Type B pancreatic cell (in vitro differentiated cells): ENCODE measurements at regions not wholly inside any gene's neighbourhood (a gene's known extent, or its start where the extent isn't known, plus 50 kb on each side); places are given as distances from the start of the nearest gene placed in this dataset.
A peak's percentile ranks its signal among the peaks of the same experiment; 100 is the strongest.

Experiments used
- DNase-seq: peaks from one replicate; pipeline ENCODE4 v3.0.0; 2021; ENCODE audit warnings: mixed read lengths; ENCODE audit not compliant: unreplicated experiment; ENCODE audit errors: extremely low spot score
- H3K27ac Mint-ChIP-seq: 2 replicates; pipeline ENCODE4 v1.8.0; 2021; ENCODE audit warnings: mild to moderate bottlenecking, mixed read lengths
- H3K27me3 Mint-ChIP-seq: 2 replicates; pipeline ENCODE4 v1.8.0; 2021; ENCODE audit warnings: mixed read lengths
- H3K36me3 Mint-ChIP-seq: 2 replicates; pipeline ENCODE4 v1.8.0; 2021; ENCODE audit warnings: mixed read lengths
- H3K4me1 Mint-ChIP-seq: one replicate; pipeline ENCODE4 v1.8.0; 2021; ENCODE audit warnings: mixed read lengths; ENCODE audit not compliant: unreplicated experiment
- H3K4me3 Mint-ChIP-seq: 2 replicates; pipeline ENCODE4 v1.8.0; 2021; ENCODE audit warnings: mild to moderate bottlenecking, mixed read lengths
- H3K9me3 Mint-ChIP-seq: 2 replicates; pipeline ENCODE4 v1.8.0; 2021; ENCODE audit warnings: mixed read lengths
- TF ChIP-seq, protein P1 (sequence below): fragments of 200-600 bp; sonication (generic); conservative IDR thresholded peaks from 2 replicates; pipeline ENCODE4 v1.5.0; 2021; ENCODE audit warnings: antibody characterized with exemption, mild to moderate bottlenecking

DNA sequence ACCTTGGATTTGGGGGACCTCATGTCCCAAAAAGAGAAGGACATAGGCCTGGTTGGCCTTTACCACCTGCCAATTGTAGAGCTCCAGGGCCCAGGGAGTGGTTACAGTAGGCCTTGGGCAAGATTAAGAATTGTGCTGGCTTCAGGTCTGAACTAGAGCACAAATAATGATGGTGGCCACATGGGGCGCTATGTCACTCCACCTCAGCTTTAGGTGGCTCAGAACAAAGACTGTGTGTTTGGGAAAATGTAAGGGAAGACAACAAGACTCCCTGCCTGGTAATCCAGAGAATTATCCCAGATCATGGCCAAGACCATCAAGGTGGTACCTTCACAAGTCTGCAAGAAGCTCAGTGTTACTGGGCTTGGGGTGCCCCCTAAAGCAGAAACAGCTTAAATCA is 224.9 kb upstream of the OPRM1 start:
- H3K4me3 Mint-ChIP-seq = no peak overlapping the region
- no peak for DNase-seq
- no peaks in the 10 kb centered on the region for H3K36me3 Mint-ChIP-seq
- H3K27me3 Mint-ChIP-seq = peaks cover 53% of the 10 kb centered on the region
- no peaks in the 10 kb centered on the region for H3K4me1 Mint-ChIP-seq
- TF ChIP-seq, protein P1, sequence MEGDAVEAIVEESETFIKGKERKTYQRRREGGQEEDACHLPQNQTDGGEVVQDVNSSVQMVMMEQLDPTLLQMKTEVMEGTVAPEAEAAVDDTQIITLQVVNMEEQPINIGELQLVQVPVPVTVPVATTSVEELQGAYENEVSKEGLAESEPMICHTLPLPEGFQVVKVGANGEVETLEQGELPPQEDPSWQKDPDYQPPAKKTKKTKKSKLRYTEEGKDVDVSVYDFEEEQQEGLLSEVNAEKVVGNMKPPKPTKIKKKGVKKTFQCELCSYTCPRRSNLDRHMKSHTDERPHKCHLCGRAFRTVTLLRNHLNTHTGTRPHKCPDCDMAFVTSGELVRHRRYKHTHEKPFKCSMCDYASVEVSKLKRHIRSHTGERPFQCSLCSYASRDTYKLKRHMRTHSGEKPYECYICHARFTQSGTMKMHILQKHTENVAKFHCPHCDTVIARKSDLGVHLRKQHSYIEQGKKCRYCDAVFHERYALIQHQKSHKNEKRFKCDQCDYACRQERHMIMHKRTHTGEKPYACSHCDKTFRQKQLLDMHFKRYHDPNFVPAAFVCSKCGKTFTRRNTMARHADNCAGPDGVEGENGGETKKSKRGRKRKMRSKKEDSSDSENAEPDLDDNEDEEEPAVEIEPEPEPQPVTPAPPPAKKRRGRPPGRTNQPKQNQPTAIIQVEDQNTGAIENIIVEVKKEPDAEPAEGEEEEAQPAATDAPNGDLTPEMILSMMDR = peak; percentile 48
- peaks cover 13% of the 10 kb centered on the region for H3K9me3 Mint-ChIP-seq
- H3K27ac Mint-ChIP-seq = no peak overlapping the region

DNA sequence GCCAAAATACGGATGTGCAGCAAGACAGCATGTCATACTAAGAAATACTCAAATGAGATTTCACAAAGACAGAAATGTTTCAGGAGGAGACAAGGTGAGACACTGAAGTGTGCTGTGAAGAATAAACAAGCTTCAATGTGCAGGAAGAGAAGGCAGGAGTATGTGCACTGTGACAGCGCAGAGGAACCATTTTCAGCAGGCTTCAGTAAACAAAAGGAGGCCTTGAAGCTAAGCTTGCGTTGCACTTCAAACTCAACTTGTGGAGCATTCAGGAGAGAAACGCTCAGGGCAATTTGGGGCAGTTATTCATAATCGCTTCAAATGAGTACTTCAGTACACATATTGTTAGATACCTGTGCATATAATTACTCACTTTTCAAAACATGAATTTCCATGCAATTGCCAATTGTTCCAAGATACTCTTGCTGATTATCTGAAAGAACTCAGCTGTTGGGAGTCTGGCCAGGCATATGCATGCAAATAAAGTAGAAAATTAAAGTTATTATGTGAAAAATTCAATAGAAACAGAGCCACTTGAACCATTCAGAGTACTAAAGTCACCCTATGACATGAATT is 234.2 kb upstream of the OPRM1 start:
- Mint-ChIP-seq H3K4me3 (no peak overlapping the region), H3K36me3 (no peaks in the 10 kb centered on the region), H3K27me3 (peaks cover 32% of the 10 kb centered on the region), H3K9me3 (no peaks in the 10 kb centered on the region), H3K4me1 (no peaks in the 10 kb centered on the region), H3K27ac (no peak overlapping the region)
- no peak for DNase-seq
- TF ChIP-seq, protein P1 = no peak

DNA sequence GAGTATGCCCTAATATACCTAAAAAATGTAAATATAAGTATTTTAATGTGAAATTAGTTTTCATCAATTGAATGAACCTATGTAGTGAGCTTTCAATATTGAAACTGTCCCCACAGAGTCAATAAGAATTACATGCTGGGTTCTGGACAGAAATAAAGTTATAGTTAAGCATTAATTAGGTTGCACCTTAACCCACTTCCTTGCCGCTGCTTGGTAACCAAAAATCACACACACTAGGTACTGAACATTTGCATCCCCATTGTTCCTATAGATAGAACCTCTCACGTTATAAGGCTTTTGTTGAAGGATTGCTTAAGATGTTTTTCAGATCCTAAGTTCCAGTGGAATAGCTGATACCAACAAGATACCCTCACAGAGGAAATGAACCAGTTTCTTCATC is 237.1 kb upstream of the OPRM1 start:
- H3K9me3 Mint-ChIP-seq = no peaks in the 10 kb centered on the region
- no peak overlapping the region for H3K4me3 Mint-ChIP-seq
- H3K27me3 Mint-ChIP-seq = peaks cover 32% of the 10 kb centered on the region
- no peak overlapping the region for H3K27ac Mint-ChIP-seq
- no peak for DNase-seq
- H3K36me3 Mint-ChIP-seq = no peaks in the 10 kb centered on the region
- TF ChIP-seq, protein P1 = no peak
- H3K4me1 Mint-ChIP-seq = no peaks in the 10 kb centered on the region

DNA sequence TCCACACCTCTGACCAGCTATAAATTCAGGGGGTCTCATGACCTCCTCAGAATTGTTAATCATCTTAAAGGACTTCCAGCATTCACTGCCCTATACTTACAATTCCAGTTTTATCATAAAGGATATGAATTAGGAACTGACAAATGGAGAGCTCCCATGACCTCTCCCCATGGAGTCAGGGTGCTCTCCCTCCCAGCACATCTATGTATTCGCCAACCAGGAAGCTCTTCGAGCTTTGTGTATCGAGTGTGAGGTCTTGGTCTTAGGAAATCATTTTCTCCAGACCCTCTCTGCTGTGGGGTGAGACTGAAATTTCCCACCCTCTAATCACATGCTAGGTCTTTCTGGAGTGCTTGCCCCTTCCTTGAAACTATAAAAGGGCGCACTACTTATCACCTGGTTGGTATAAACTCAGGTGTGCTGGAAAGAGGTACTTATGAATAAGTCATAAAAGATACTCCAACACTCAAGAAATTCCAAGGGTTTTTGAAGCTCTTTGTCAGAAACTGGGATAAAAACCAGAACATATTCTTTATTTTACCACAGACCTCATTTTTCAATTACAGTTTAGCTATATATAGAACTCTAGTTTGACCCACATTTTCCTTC is 238.4 kb upstream of the OPRM1 start:
- Mint-ChIP-seq H3K4me3 (no peak overlapping the region), H3K9me3 (no peaks in the 10 kb centered on the region), H3K4me1 (no peaks in the 10 kb centered on the region), H3K27ac (no peak overlapping the region), H3K36me3 (no peaks in the 10 kb centered on the region), H3K27me3 (peaks cover 25% of the 10 kb centered on the region)
- TF ChIP-seq, protein P1 = no peak
- no peak for DNase-seq

DNA sequence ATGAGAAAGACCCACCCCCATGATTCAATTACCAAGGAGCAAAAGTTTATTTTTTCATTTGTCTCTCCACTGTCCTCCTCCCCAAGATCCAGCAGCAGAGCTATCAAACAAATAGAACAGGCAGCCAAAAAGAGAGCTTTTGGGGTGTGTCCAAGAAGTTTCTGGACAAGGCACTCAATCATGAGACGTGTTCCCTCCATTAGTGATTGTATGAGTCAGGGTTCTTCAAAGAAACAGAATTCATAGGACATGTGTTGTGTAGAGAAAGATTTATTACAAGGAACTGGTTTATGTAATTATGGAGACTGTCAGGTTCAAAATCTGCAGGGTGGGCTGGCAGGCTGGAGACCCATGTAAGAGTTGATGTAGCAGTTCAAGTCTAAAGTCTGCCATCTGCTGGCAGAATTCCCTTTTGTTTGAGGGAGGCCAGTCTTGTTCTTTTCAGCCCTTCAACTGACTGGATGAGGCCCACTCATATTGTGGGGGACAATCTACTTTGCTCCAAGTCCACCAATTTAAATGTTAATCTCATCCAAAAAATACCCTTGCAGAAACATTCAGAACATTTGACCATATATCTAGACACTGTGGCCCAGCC is 248.1 kb upstream of the OPRM1 start:
- Mint-ChIP-seq H3K4me3 (no peak overlapping the region), H3K4me1 (no peaks in the 10 kb centered on the region), H3K9me3 (peaks cover 4% of the 10 kb centered on the region), H3K27ac (no peak overlapping the region), H3K36me3 (no peaks in the 10 kb centered on the region), H3K27me3 (peaks cover 3% of the 10 kb centered on the region)
- DNase-seq = no peak
- TF ChIP-seq, protein P1 = peak; percentile 43
